Gastrocnemius medialis (tissue), 4 donors: ENCODE measurements at regions not wholly inside any gene's neighbourhood (a gene's known extent, or its start where the extent isn't known, plus 50 kb on each side); places are given as distances from the start of the nearest gene placed in this dataset.

ENCODE experiments used
- CTCF ChIP-seq, 5 experiments: fragments of 450-650 bp in 3 of 5; fragments of 200-600 bp in 2 of 5; sonication (generic) in 2 of 5; IDR thresholded peaks in 4 of 5; conservative IDR thresholded peaks in 1 of 5; 1 replicate in 4 of 5; 2 replicates in 1 of 5; pipeline ENCODE4 v1.5.1; 2016 to 2019; ENCODE audit warnings: antibody characterized with exemption in 5 of 5, mild to moderate bottlenecking in 3 of 5, moderate library complexity in 3 of 5
- POLR2A ChIP-seq, 2 donors: fragments of 450-650 bp; IDR thresholded peaks; one replicate each; pipeline ENCODE4 v1.6.1; 2017; ENCODE audit warnings: antibody characterized with exemption in 2 of 2, mild to moderate bottlenecking in 2 of 2, moderate library complexity in 2 of 2

- TF ChIP-seq CTCF (IDR thresholded peaks at IDR 0.05 in 4 of 5, conservative IDR thresholded peaks at IDR 0.05 in 1 of 5) = no peak
- TF ChIP-seq POLR2A (IDR thresholded peaks at IDR 0.05) = no peak
Observed at GRCh38 chr9:4421847-4422246, 68.4 kb upstream of the SLC1A1 start.
